Panc1 (cell line): ENCODE measurements at regions not wholly inside any gene's neighbourhood (a gene's known extent, or its start where the extent isn't known, plus 50 kb on each side); places are given as distances from the start of the nearest gene placed in this dataset.

ENCODE experiments used
- POLR2AphosphoS5 ChIP-seq: IDR thresholded peaks from 2 replicates; pipeline ENCODE4 v1.6.1; 2012; ENCODE audit warnings: mild to moderate bottlenecking, low read depth, low read length, moderate library complexity
- REST ChIP-seq, 2 experiments: IDR thresholded peaks; 2 replicates each; pipeline ENCODE4 v1.6.1; 2011 to 2012; ENCODE audit warnings: low read depth in 2 of 2, control low read depth in 1 of 2, low read length in 1 of 2, mild to moderate bottlenecking in 1 of 2, moderate library complexity in 1 of 2; ENCODE audit not compliant: insufficient read depth in 1 of 2
- TF ChIP-seq, protein P1 (sequence below): fragments of 450-650 bp; IDR thresholded peaks from 2 replicates; pipeline ENCODE4 v1.5.1; 2017; ENCODE audit warnings: mild to moderate bottlenecking

GRCh38 chr2:16058256-16058655 is 117.9 kb downstream of the MYCN start:
- TF ChIP-seq REST (IDR thresholded peaks at IDR 0.05; ENCODE audit: insufficient read depth in 1 of 2, low read depth in 2 of 2, low read length in 1 of 2) (no peak), POLR2AphosphoS5 (no peak)
- TF ChIP-seq, protein P1, sequence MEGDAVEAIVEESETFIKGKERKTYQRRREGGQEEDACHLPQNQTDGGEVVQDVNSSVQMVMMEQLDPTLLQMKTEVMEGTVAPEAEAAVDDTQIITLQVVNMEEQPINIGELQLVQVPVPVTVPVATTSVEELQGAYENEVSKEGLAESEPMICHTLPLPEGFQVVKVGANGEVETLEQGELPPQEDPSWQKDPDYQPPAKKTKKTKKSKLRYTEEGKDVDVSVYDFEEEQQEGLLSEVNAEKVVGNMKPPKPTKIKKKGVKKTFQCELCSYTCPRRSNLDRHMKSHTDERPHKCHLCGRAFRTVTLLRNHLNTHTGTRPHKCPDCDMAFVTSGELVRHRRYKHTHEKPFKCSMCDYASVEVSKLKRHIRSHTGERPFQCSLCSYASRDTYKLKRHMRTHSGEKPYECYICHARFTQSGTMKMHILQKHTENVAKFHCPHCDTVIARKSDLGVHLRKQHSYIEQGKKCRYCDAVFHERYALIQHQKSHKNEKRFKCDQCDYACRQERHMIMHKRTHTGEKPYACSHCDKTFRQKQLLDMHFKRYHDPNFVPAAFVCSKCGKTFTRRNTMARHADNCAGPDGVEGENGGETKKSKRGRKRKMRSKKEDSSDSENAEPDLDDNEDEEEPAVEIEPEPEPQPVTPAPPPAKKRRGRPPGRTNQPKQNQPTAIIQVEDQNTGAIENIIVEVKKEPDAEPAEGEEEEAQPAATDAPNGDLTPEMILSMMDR, result no peak
